ENCODE measurements at regions not wholly inside any gene's neighbourhood (a gene's known extent, or its start where the extent isn't known, plus 50 kb on each side); places are given as distances from the start of the nearest gene placed in this dataset.

DNA sequence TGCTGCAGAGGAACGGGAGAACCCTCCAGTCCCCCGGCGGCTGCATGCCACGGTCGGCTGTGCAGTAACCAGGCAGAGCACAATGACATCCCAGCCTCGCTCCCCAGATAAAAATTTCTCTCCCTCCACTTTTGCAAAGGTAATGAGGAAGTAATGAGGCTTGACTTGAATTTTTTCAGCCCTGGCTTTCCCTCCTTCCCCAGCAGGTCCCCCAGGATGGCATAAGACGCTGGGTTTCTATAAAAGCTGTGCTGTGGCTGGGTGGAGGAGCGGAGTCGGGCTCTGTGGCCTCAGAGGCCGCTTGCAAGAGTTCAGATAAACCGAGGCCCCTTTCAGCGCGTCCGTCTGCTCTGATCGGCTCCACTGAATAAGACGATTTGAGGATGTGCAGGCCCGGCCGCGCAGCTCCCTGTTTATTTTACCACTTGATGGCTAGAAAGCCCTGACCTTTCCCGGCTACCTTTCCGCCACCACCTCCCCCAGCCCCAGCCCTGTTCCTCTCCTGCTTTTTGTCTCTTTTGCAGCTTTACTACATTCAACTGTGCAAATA is 351.9 kb upstream of the IRX2 start:
- H3K27me3 Mint-ChIP-seq (ENCODE audit: insufficient read depth) = peaks cover 4% of the 10 kb centered on the region
- no peak for DNase-seq
- no peaks in the 10 kb centered on the region for H3K4me1 Mint-ChIP-seq (ENCODE audit: low read depth)
- H3K27ac Mint-ChIP-seq = no peak overlapping the region
- H3K36me3 Mint-ChIP-seq (ENCODE audit: low read depth) = 0 out of 2 replicates have a peak, but pooled peaks cover 5% of the 10 kb centered on the region
- H3K9me3 Mint-ChIP-seq = peaks cover 73% of the 10 kb centered on the region
- TF ChIP-seq, protein P1, sequence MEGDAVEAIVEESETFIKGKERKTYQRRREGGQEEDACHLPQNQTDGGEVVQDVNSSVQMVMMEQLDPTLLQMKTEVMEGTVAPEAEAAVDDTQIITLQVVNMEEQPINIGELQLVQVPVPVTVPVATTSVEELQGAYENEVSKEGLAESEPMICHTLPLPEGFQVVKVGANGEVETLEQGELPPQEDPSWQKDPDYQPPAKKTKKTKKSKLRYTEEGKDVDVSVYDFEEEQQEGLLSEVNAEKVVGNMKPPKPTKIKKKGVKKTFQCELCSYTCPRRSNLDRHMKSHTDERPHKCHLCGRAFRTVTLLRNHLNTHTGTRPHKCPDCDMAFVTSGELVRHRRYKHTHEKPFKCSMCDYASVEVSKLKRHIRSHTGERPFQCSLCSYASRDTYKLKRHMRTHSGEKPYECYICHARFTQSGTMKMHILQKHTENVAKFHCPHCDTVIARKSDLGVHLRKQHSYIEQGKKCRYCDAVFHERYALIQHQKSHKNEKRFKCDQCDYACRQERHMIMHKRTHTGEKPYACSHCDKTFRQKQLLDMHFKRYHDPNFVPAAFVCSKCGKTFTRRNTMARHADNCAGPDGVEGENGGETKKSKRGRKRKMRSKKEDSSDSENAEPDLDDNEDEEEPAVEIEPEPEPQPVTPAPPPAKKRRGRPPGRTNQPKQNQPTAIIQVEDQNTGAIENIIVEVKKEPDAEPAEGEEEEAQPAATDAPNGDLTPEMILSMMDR (IDR thresholded peaks at IDR 0.05) = no peak
- no peak overlapping the region for H3K4me3 Mint-ChIP-seq

DNA sequence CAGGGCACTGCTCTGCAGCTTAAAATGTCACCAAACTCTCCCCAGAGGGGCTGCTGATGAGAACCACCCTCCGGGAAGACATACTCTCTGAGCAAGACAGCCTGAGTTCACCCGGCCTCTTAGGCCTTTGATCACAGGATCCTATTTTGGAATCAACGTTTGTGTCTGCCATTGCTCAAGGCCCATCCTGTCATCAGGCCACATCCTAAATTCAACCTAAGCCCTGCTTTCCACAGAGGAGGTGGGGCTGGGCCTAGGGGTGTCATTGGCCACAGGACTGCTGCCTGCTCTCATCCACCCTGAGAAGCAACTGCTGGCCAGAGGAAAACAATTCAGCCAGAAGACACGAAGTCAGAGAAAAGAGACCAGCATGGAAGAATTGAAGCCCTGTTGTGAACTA is 351.1 kb upstream of the IRX2 start:
- H3K27me3 Mint-ChIP-seq (ENCODE audit: insufficient read depth) = peaks cover 4% of the 10 kb centered on the region; the same call in 1 of the 2 replicates
- H3K36me3 Mint-ChIP-seq (ENCODE audit: low read depth) = 0 out of 2 replicates have a peak, but pooled peaks cover 5% of the 10 kb centered on the region
- TF ChIP-seq, protein P1 (IDR thresholded peaks at IDR 0.05) = no peak
- no peak overlapping the region for H3K27ac Mint-ChIP-seq
- DNase-seq = no peak
- peaks cover 69% of the 10 kb centered on the region for H3K9me3 Mint-ChIP-seq
- no peak overlapping the region for H3K4me3 Mint-ChIP-seq
- H3K4me1 Mint-ChIP-seq (ENCODE audit: low read depth) = no peaks in the 10 kb centered on the region

DNA sequence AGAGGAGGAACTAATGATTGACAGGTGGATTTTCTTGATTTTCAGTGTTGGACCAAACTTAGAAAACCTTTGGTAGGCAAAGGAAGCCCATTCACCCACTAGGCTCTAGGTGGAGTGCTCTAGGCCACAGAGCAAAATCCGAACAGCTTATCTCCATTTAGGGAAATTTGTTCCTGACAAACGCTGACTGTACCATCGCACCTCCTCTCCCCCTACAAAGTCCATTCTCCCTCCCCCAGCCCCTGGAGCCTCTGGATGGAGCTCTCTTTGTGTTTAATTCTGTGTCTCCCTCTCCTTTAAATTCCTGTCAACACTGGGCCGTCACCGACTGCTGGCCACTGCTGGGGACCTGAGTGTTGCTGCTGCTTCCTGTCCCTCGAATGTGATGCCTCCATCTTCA is 350.1 kb upstream of the IRX2 start:
- peaks cover 4% of the 10 kb centered on the region; the same call in 1 of the 2 replicates for H3K27me3 Mint-ChIP-seq (ENCODE audit: insufficient read depth)
- TF ChIP-seq, protein P1 (IDR thresholded peaks at IDR 0.05) = no peak
- no peaks in the 10 kb centered on the region for H3K4me1 Mint-ChIP-seq (ENCODE audit: low read depth)
- H3K27ac Mint-ChIP-seq = no peak overlapping the region
- no peaks in the 10 kb centered on the region for H3K36me3 Mint-ChIP-seq (ENCODE audit: low read depth)
- no peak overlapping the region for H3K4me3 Mint-ChIP-seq
- no peak for DNase-seq
- peaks cover 70% of the 10 kb centered on the region for H3K9me3 Mint-ChIP-seq

- peaks cover 4% of the 10 kb centered on the region; the same call in 1 of the 2 replicates for H3K27me3 Mint-ChIP-seq (ENCODE audit: insufficient read depth)
- H3K27ac Mint-ChIP-seq = no peak overlapping the region
- H3K9me3 Mint-ChIP-seq = peaks cover 74% of the 10 kb centered on the region
- DNase-seq = no peak
- H3K4me1 Mint-ChIP-seq (ENCODE audit: low read depth) = no peaks in the 10 kb centered on the region
- TF ChIP-seq, protein P1 (IDR thresholded peaks at IDR 0.05) = no peak
- no peak overlapping the region for H3K4me3 Mint-ChIP-seq
- H3K36me3 Mint-ChIP-seq (ENCODE audit: low read depth) = no peaks in the 10 kb centered on the region
Observed at GRCh38 chr5:3100921-3101551, 349.6 kb upstream of the IRX2 start.

DNA sequence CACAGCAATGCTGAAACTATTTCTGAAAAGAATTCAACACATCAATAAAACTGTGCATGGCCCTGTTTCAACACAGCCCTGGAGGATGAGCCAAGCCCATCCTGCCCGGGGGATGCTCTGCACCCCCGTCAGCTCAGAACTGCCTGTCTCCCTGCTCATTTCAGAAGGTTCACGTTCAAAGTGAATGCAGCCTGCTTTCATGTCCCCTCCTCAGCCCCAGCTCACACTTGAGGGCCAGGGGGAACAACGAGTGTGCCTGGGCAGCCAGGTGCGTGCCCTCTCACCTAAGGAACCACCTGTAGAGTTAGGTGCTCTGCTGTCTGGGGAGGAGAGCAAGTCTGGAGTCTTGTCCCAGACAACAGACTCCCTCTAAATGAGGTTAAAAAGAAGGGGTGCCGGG is 348.5 kb upstream of the IRX2 start:
- no peak for DNase-seq
- H3K4me1 Mint-ChIP-seq (ENCODE audit: low read depth) = no peaks in the 10 kb centered on the region
- no peaks in the 10 kb centered on the region for H3K36me3 Mint-ChIP-seq (ENCODE audit: low read depth)
- H3K27me3 Mint-ChIP-seq (ENCODE audit: insufficient read depth) = peaks cover 4% of the 10 kb centered on the region; the same call in 1 of the 2 replicates
- H3K4me3 Mint-ChIP-seq = no peak overlapping the region
- peaks cover 77% of the 10 kb centered on the region for H3K9me3 Mint-ChIP-seq
- no peak overlapping the region for H3K27ac Mint-ChIP-seq
- TF ChIP-seq, protein P1 (IDR thresholded peaks at IDR 0.05) = no peak

All from HFFc6 (cell line).